HCT116 (cell line): ENCODE measurements at regions not wholly inside any gene's neighbourhood (a gene's known extent, or its start where the extent isn't known, plus 50 kb on each side); places are given as distances from the start of the nearest gene placed in this dataset.

ENCODE experiments used
- POLR2AphosphoS5 ChIP-seq: IDR thresholded peaks from 2 replicates; pipeline ENCODE4 v1.6.1; 2011; ENCODE audit warnings: mild to moderate bottlenecking, low read depth, low read length, moderate library complexity
- RAD21 ChIP-seq: IDR thresholded peaks from 2 replicates; pipeline ENCODE4 v1.6.1; 2012; ENCODE audit warnings: low read depth, mild to moderate bottlenecking
- TF ChIP-seq, protein P1 (sequence below), 3 experiments: fragments of 200-600 bp in 1 of 3; sonication (generic) in 1 of 3; IDR thresholded peaks in 2 of 3; conservative IDR thresholded peaks in 1 of 3; 2 replicates each; pipeline ENCODE4 v1.5.1; 2012 to 2017; ENCODE audit warnings: low read depth in 2 of 3, low read length in 2 of 3, antibody characterized with exemption in 1 of 3, borderline replicate concordance in 1 of 3, control low read depth in 1 of 3, mild to moderate bottlenecking in 1 of 3, mixed read lengths in 1 of 3, mixed run types in 1 of 3, moderate library complexity in 1 of 3; ENCODE audit not compliant: insufficient read depth in 1 of 3

GRCh38 chr16:50425044-50425443 is 56.3 kb upstream of the BRD7 start:
- no peak for TF ChIP-seq POLR2AphosphoS5
- TF ChIP-seq RAD21: no peak
- TF ChIP-seq, protein P1, sequence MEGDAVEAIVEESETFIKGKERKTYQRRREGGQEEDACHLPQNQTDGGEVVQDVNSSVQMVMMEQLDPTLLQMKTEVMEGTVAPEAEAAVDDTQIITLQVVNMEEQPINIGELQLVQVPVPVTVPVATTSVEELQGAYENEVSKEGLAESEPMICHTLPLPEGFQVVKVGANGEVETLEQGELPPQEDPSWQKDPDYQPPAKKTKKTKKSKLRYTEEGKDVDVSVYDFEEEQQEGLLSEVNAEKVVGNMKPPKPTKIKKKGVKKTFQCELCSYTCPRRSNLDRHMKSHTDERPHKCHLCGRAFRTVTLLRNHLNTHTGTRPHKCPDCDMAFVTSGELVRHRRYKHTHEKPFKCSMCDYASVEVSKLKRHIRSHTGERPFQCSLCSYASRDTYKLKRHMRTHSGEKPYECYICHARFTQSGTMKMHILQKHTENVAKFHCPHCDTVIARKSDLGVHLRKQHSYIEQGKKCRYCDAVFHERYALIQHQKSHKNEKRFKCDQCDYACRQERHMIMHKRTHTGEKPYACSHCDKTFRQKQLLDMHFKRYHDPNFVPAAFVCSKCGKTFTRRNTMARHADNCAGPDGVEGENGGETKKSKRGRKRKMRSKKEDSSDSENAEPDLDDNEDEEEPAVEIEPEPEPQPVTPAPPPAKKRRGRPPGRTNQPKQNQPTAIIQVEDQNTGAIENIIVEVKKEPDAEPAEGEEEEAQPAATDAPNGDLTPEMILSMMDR (IDR thresholded peaks at IDR 0.05 in 2 of 3, conservative IDR thresholded peaks at IDR 0.05 in 1 of 3; ENCODE audit: borderline replicate concordance in 1 of 3, insufficient read depth in 1 of 3, low read depth in 2 of 3, low read length in 2 of 3): no peak
